H1 (cell line): ENCODE measurements at regions not wholly inside any gene's neighbourhood (a gene's known extent, or its start where the extent isn't known, plus 50 kb on each side); places are given as distances from the start of the nearest gene placed in this dataset.

Source experiments
- CTCF ChIA-PET: fragments of 300-600 bp; sonication (Branson Sonifier 250); formaldehyde crosslinking; loops from one replicate; lab custom pipeline; 2021; ENCODE audit not compliant: partially characterized antibody; lab: Charles Lee
- POLR2A ChIA-PET: fragments of 300-600 bp; sonication (Branson Sonifier 250); formaldehyde crosslinking; loops from one replicate; lab custom pipeline; 2021; ENCODE audit warnings: inconsistent platforms; ENCODE audit not compliant: partially characterized antibody; lab: Charles Lee
- DNase-seq, 2 experiments: peaks; one replicate each; pipeline versions ENCODE4 v3.0.0 to v3.0.0-alpha.2; 2010 to 2022; ENCODE audit warnings: low spot score in 2 of 2, low read depth in 1 of 2, mixed read lengths in 1 of 2
- FAIRE-seq: peaks from 2 replicates; lab custom pipeline; 2011; peaks lifted over from hg19 to GRCh38; lab: Jason Lieb, UNC
- H2AFZ ChIP-seq: 2 replicates; pipeline ENCODE4 v1.8.1; 2012; ENCODE audit warnings: low read length, inconsistent platforms
- H2AK5ac ChIP-seq: 2 replicates; pipeline ENCODE4 v1.6.1; 2013; ENCODE audit warnings: low read depth, low read length
- H2BK120ac ChIP-seq: replicated peaks from 2 replicates; pipeline ENCODE3; 2013; ENCODE audit warnings: low read depth, low read length, inconsistent platforms
- H2BK12ac ChIP-seq: 2 replicates; pipeline ENCODE4 v1.6.1; 2013; ENCODE audit warnings: low read depth, low read length
- H2BK15ac ChIP-seq: 2 replicates; pipeline ENCODE4 v1.6.1; 2013; ENCODE audit warnings: low read length
- H2BK20ac ChIP-seq: 2 replicates; pipeline ENCODE4 v1.6.1; 2013; ENCODE audit warnings: low read length
- H2BK5ac ChIP-seq: 2 replicates; pipeline ENCODE4 v1.6.1; 2013; ENCODE audit warnings: low read depth, low read length
- H3K14ac ChIP-seq: 2 replicates; pipeline ENCODE4 v1.6.1; 2013; ENCODE audit warnings: inconsistent platforms; ENCODE audit not compliant: insufficient read length
- H3K18ac ChIP-seq: 2 replicates; pipeline ENCODE4 v1.6.1; 2013; ENCODE audit warnings: low read length; ENCODE audit errors: extremely low read depth
- H3K23ac ChIP-seq: 2 replicates; pipeline ENCODE4 v1.6.1; 2013; ENCODE audit warnings: inconsistent platforms; ENCODE audit not compliant: insufficient read length
- H3K23me2 ChIP-seq: 2 replicates; pipeline ENCODE4 v1.6.1; 2013; ENCODE audit warnings: low read depth, low read length
- H3K27ac ChIP-seq: 2 replicates; pipeline ENCODE4 v1.6.1; 2011; ENCODE audit warnings: low read depth, low read length, inconsistent platforms
- H3K27me3 ChIP-seq, 4 experiments: replicated peaks in 1 of 4; 1 replicate in 1 of 4; 2 replicates in 3 of 4; pipeline versions ENCODE4 v1.6.1 to v1.8.1; 2011 to 2013; ENCODE audit warnings: low read length in 3 of 4, mild to moderate bottlenecking in 3 of 4, inconsistent platforms in 2 of 4, mixed read lengths in 2 of 4, moderate library complexity in 1 of 4; ENCODE audit not compliant: control insufficient read depth in 3 of 4, insufficient read depth in 3 of 4; ENCODE audit errors: extremely low read depth in 1 of 4
- H3K36me3 ChIP-seq, 4 experiments: 2 replicates each; pipeline versions ENCODE4 v1.6.1 to v1.8.1; 2011 to 2013; ENCODE audit warnings: mild to moderate bottlenecking in 4 of 4, low read length in 3 of 4, moderate library complexity in 2 of 4, control low read depth in 1 of 4, inconsistent platforms in 1 of 4; ENCODE audit not compliant: insufficient read depth in 4 of 4, control insufficient read depth in 2 of 4
- H3K4ac ChIP-seq: replicated peaks from 2 replicates; pipeline ENCODE3; 2013; ENCODE audit warnings: low read length, low read depth, mixed read lengths, inconsistent platforms; ENCODE audit not compliant: insufficient read length
- H3K4me1 ChIP-seq, 4 experiments: replicated peaks in 1 of 4; 1 replicate in 1 of 4; 2 replicates in 3 of 4; pipeline versions ENCODE4 v1.6.1 to v1.8.1; 2011 to 2013; ENCODE audit warnings: low read length in 3 of 4, inconsistent platforms in 2 of 4, mixed read lengths in 1 of 4; ENCODE audit not compliant: insufficient read depth in 4 of 4, control insufficient read depth in 3 of 4
- H3K4me2 ChIP-seq, 2 experiments: 2 replicates each; pipeline versions ENCODE4 v1.6.1 to v1.8.1; 2011 to 2013; ENCODE audit warnings: low read depth in 2 of 2, low read length in 2 of 2, control low read depth in 1 of 2, inconsistent platforms in 1 of 2, mild to moderate bottlenecking in 1 of 2; ENCODE audit not compliant: insufficient read depth in 1 of 2
- H3K4me3 ChIP-seq, 4 experiments: fragments of 200-600, 300-600 bp in 1 of 4; sonication (generic), shearing (Covaris generic), sonication (Bioruptor Twin) in 1 of 4; 2 replicates each; pipeline versions ENCODE4 v1.5.1 to v1.8.1; 2011 to 2016; ENCODE audit warnings: low read length in 4 of 4, low read depth in 3 of 4, control low read depth in 2 of 4, inconsistent platforms in 2 of 4, mild to moderate bottlenecking in 2 of 4, mixed read lengths in 1 of 4, moderate library complexity in 1 of 4; ENCODE audit not compliant: insufficient read depth in 2 of 4; ENCODE audit errors: extremely low read depth in 1 of 4
- H3K56ac ChIP-seq: replicated peaks from 2 replicates; pipeline ENCODE3; 2013; ENCODE audit warnings: low read depth, mild to moderate bottlenecking, mixed read lengths, low read length, inconsistent platforms; ENCODE audit not compliant: insufficient read length
- H3K79me1 ChIP-seq: 2 replicates; pipeline ENCODE4 v1.6.1; 2013; ENCODE audit warnings: low read depth, low read length, control low read depth
- H3K79me2 ChIP-seq, 2 experiments: 2 replicates each; pipeline versions ENCODE4 v1.6.1 to v1.8.1; 2012 to 2013; ENCODE audit warnings: low read length in 2 of 2, mild to moderate bottlenecking in 2 of 2, inconsistent platforms in 1 of 2; ENCODE audit not compliant: insufficient read depth in 2 of 2, control insufficient read depth in 1 of 2
- H3K9ac ChIP-seq, 4 experiments: replicated peaks in 1 of 4; 1 replicate in 1 of 4; 2 replicates in 3 of 4; pipeline versions ENCODE4 v1.6.1 to v1.8.1; 2011 to 2013; ENCODE audit warnings: low read depth in 3 of 4, low read length in 3 of 4, control low read depth in 2 of 4, mild to moderate bottlenecking in 2 of 4, moderate library complexity in 2 of 4, inconsistent platforms in 1 of 4; ENCODE audit errors: extremely low read depth in 1 of 4
- H3K9me3 ChIP-seq, 2 experiments: 2 replicates each; pipeline versions ENCODE4 v1.6.1 to v1.8.1; 2012 to 2013; ENCODE audit warnings: mild to moderate bottlenecking in 2 of 2, moderate library complexity in 2 of 2, control low read depth in 1 of 2, inconsistent platforms in 1 of 2, low read depth in 1 of 2, low read length in 1 of 2, mixed read lengths in 1 of 2; ENCODE audit not compliant: insufficient read depth in 2 of 2
- H4K20me1 ChIP-seq, 2 experiments: replicated peaks in 1 of 2; 2 replicates each; pipeline versions ENCODE3 to v1.8.1; 2011 to 2013; ENCODE audit warnings: inconsistent platforms in 2 of 2, low read length in 2 of 2, mild to moderate bottlenecking in 1 of 2; ENCODE audit not compliant: insufficient read depth in 2 of 2, control insufficient read depth in 1 of 2
- H4K5ac ChIP-seq: 2 replicates; pipeline ENCODE4 v1.6.1; 2013; ENCODE audit warnings: low read length, low read depth, mixed read lengths, inconsistent platforms; ENCODE audit not compliant: insufficient read length
- H4K8ac ChIP-seq: 2 replicates; pipeline ENCODE4 v1.8.0; 2013; ENCODE audit warnings: mild to moderate bottlenecking, moderate library complexity, low read length, inconsistent platforms; ENCODE audit not compliant: insufficient read depth; ENCODE audit errors: extremely low read depth
- H4K91ac ChIP-seq: replicated peaks from 2 replicates; pipeline ENCODE3; 2013; ENCODE audit warnings: low read length, mixed read lengths, inconsistent platforms; ENCODE audit not compliant: insufficient read length
- ATF2 ChIP-seq: IDR thresholded peaks from 2 replicates; pipeline ENCODE4 v1.6.1; 2012; ENCODE audit warnings: low read length, inconsistent platforms
- CBX5 ChIP-seq: fragments of 300-800, 300-1000 bp; sonication (generic); IDR thresholded peaks from 2 replicates; pipeline ENCODE4 v1.7.1; 2016; ENCODE audit warnings: antibody characterized with exemption, low read length, low read depth
- CBX8 ChIP-seq: fragments of 300-800, 300-1000 bp; sonication (generic); IDR thresholded peaks from 2 replicates; pipeline ENCODE4 v1.7.1; 2016; ENCODE audit warnings: low read depth, low read length, borderline replicate concordance
- HDAC2 ChIP-seq, 2 experiments: fragments of 300-600 bp in 1 of 2; sonication (generic) in 1 of 2; IDR thresholded peaks; 2 replicates each; pipeline ENCODE4 v1.6.1; 2011 to 2012; ENCODE audit warnings: low read depth in 2 of 2, low read length in 2 of 2, mild to moderate bottlenecking in 2 of 2, moderate library complexity in 2 of 2, borderline replicate concordance in 1 of 2, inconsistent platforms in 1 of 2
- RBBP5 ChIP-seq: IDR thresholded peaks from 2 replicates; pipeline ENCODE4 v1.7.1; 2012; ENCODE audit warnings: low read depth, mild to moderate bottlenecking, inconsistent platforms, low read length, moderate library complexity, borderline replicate concordance
- SUZ12 ChIP-seq: fragments of 200-600 bp; sonication (generic); IDR thresholded peaks from 2 replicates; pipeline ENCODE4 v1.6.1; 2012; ENCODE audit warnings: mild to moderate bottlenecking, inconsistent platforms, low read length, moderate library complexity, mixed read lengths
- ZNF274 ChIP-seq: IDR thresholded peaks from 2 replicates; pipeline ENCODE4 v1.7.0; 2012; ENCODE audit warnings: low read length, borderline replicate concordance; ENCODE audit errors: extremely low read depth
- WGBS, 2 experiments: shearing (Covaris generic) in 1 of 2; methylation state at CpG; one replicate each; pipeline versions ENCODE4 v1.1.6 to v1.1.7; 2013 to 2015; ENCODE audit warnings: low lambda C conversion rate in 2 of 2, mixed read lengths in 2 of 2, inconsistent platforms in 1 of 2, low coverage in 1 of 2, missing lambda C conversion rate in 1 of 2; ENCODE audit not compliant: insufficient replicate concordance in 2 of 2, insufficient coverage in 1 of 2, insufficient read length in 1 of 2; ENCODE audit errors: extremely low coverage in 1 of 2, missing lambda C conversion rate in 1 of 2; 5-methylcytosine and 5-hydroxymethylcytosine counted together

- Histone ChIP-seq H4K91ac (no peak overlapping the region), H3K4ac (no peak overlapping the region), H3K9ac (no peak overlapping the region), H3K56ac (no peak overlapping the region), H3K4me1 (no peaks in the 10 kb centered on the region), H3K4me3 (no peak overlapping the region), H2BK12ac (no peak overlapping the region), H2BK120ac (no peak overlapping the region), H3K27ac (no peak overlapping the region), H2BK15ac (no peak overlapping the region), H3K14ac (no peak overlapping the region), H4K20me1 (no peaks in the 10 kb centered on the region), H3K36me3 (no peaks in the 10 kb centered on the region), H3K23me2 (no peaks in the 10 kb centered on the region), H2AK5ac (no peak overlapping the region), H2BK5ac (no peak overlapping the region), H3K27me3 (no peaks in the 10 kb centered on the region), H2BK20ac (no peak overlapping the region), H3K18ac (no peak overlapping the region), H3K79me1 (no peaks in the 10 kb centered on the region), H3K79me2 (no peaks in the 10 kb centered on the region), H3K4me2 (no peak overlapping the region), H3K9me3 (no peaks in the 10 kb centered on the region), H4K8ac (no peak overlapping the region), H4K5ac (no peak overlapping the region), H2AFZ (no peak overlapping the region), H3K23ac (no peak overlapping the region)
- no peak for FAIRE-seq
- ChIA-PET POLR2A (no interaction called here), CTCF (no interaction called here)
- WGBS, 2 experiments, result 62% methylated on average over 3 of the region's 3 CpGs; no CpG with 5 or more reads in 1 of the 2 experiments
- no peak for DNase-seq
- no peak for TF ChIP-seq CBX8
- TF ChIP-seq CBX5, result no peak
- no peak for TF ChIP-seq RBBP5
- no peak for TF ChIP-seq ZNF274
- no peak for TF ChIP-seq HDAC2 (IDR thresholded peaks at IDR 0.05; ENCODE audit: borderline replicate concordance in 1 of 2, low read depth in 2 of 2, low read length in 2 of 2)
- no peak for TF ChIP-seq SUZ12
- TF ChIP-seq ATF2, result no peak
Measured at GRCh38 chr12:25764892-25765291, 193.6 kb upstream of the RASSF8 start.
